ENCODE measurements at regions not wholly inside any gene's neighbourhood (a gene's known extent, or its start where the extent isn't known, plus 50 kb on each side); places are given as distances from the start of the nearest gene placed in this dataset.

GRCh38 chr3:153614563-153614962 is 452.5 kb downstream of the RAP2B start:
- TF ChIP-seq RAD21 (IDR thresholded peaks at IDR 0.05; ENCODE audit: low read depth): no peak
- TF ChIP-seq EZH2phosphoT487 (IDR thresholded peaks at IDR 0.05; ENCODE audit: borderline replicate concordance): no peak
- no peak for TF ChIP-seq EZH2 (IDR thresholded peaks at IDR 0.05)
- TF ChIP-seq, protein P1, sequence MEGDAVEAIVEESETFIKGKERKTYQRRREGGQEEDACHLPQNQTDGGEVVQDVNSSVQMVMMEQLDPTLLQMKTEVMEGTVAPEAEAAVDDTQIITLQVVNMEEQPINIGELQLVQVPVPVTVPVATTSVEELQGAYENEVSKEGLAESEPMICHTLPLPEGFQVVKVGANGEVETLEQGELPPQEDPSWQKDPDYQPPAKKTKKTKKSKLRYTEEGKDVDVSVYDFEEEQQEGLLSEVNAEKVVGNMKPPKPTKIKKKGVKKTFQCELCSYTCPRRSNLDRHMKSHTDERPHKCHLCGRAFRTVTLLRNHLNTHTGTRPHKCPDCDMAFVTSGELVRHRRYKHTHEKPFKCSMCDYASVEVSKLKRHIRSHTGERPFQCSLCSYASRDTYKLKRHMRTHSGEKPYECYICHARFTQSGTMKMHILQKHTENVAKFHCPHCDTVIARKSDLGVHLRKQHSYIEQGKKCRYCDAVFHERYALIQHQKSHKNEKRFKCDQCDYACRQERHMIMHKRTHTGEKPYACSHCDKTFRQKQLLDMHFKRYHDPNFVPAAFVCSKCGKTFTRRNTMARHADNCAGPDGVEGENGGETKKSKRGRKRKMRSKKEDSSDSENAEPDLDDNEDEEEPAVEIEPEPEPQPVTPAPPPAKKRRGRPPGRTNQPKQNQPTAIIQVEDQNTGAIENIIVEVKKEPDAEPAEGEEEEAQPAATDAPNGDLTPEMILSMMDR (IDR thresholded peaks at IDR 0.05 in 2 of 3, conservative IDR thresholded peaks at IDR 0.05 in 1 of 3; ENCODE audit: borderline replicate concordance in 1 of 3, insufficient read depth in 1 of 3, low read depth in 2 of 3, low read length in 2 of 3): no peak
- TF ChIP-seq YY1 (IDR thresholded peaks at IDR 0.05; ENCODE audit: extremely low read depth, insufficient replicate concordance, low read depth, low read length): no peak
- TF ChIP-seq TCF7L2 (IDR thresholded peaks at IDR 0.05; ENCODE audit: borderline replicate concordance, extremely low read depth, insufficient read depth, insufficient read length): no peak
- TF ChIP-seq POLR2A (IDR thresholded peaks at IDR 0.05; ENCODE audit: borderline replicate concordance, extremely low read depth, insufficient read depth, insufficient read length): no peak
- TF ChIP-seq, protein P2, sequence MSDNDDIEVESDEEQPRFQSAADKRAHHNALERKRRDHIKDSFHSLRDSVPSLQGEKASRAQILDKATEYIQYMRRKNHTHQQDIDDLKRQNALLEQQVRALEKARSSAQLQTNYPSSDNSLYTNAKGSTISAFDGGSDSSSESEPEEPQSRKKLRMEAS (IDR thresholded peaks at IDR 0.05): no peak
- TF ChIP-seq SRF (IDR thresholded peaks at IDR 0.05; ENCODE audit: low read depth): no peak

Measured in HCT116 (cell line).